WTC11 (cell line): ENCODE measurements at regions not wholly inside any gene's neighbourhood (a gene's known extent, or its start where the extent isn't known, plus 50 kb on each side); places are given as distances from the start of the nearest gene placed in this dataset.

ENCODE experiments used
- ATAC-seq: fragments of 200-7000 bp; cut with Tn5 transposase; 2 replicates; pipeline ENCODE4 v1.10.0; 2021; ENCODE audit warnings: mild to moderate bottlenecking, moderate library complexity
- CTCF ChIA-PET: fragments of 300-600 bp; sonication (Branson Sonifier 250); formaldehyde crosslinking; loops from one replicate; lab custom pipeline; 2021; ENCODE audit warnings: antibody characterized with exemption; lab: Charles Lee
- POLR2A ChIA-PET: fragments of 350-600 bp; sonication (Branson Sonifier 250); formaldehyde crosslinking; loops from one replicate; lab custom pipeline; 2021; ENCODE audit warnings: antibody characterized with exemption; lab: Charles Lee
- DNase-seq: peaks from one replicate; pipeline ENCODE4 v3.0.0; 2021; ENCODE audit warnings: low spot score
- H3K27ac Mint-ChIP-seq: 2 replicates; pipeline ENCODE4 v1.8.0; 2021; ENCODE audit warnings: mixed read lengths
- H3K27me3 Mint-ChIP-seq: 2 replicates; pipeline ENCODE4 v1.8.0; 2021; ENCODE audit warnings: low read depth, mild to moderate bottlenecking, moderate library complexity, mixed read lengths
- H3K36me3 Mint-ChIP-seq: 2 replicates; pipeline ENCODE4 v1.8.0; 2021; ENCODE audit warnings: mixed read lengths
- H3K4me1 Mint-ChIP-seq: 2 replicates; pipeline ENCODE4 v1.8.0; 2022; ENCODE audit warnings: mixed read lengths
- H3K4me3 Mint-ChIP-seq: 2 replicates; pipeline ENCODE4 v1.8.0; 2021; ENCODE audit warnings: mild to moderate bottlenecking, moderate library complexity, mixed read lengths
- H3K9me3 Mint-ChIP-seq: 2 replicates; pipeline ENCODE4 v1.8.0; 2021; ENCODE audit warnings: mixed read lengths
- AR ChIP-seq: fragments of 250-450 bp; sonication (Bioruptor Pico); IDR thresholded peaks from 2 replicates; pipeline ENCODE4 v1.9.0; 2021; ENCODE audit warnings: mild to moderate bottlenecking
- ATF1 ChIP-seq: sonication (generic); formaldehyde crosslinking; IDR thresholded peaks from 2 replicates; pipeline ENCODE4 v1.8.1; 2023; ENCODE audit warnings: mild to moderate bottlenecking, moderate library complexity, missing genetic modification reagents
- ATF3 ChIP-seq: sonication (generic); formaldehyde crosslinking; conservative IDR thresholded peaks from 2 replicates; pipeline ENCODE4 v1.8.1; 2022; ENCODE audit warnings: mild to moderate bottlenecking, missing genetic modification reagents
- CREB1 ChIP-seq: sonication (generic); formaldehyde crosslinking; IDR thresholded peaks from 2 replicates; pipeline ENCODE4 v1.8.0; 2023; ENCODE audit warnings: mild to moderate bottlenecking, missing genetic modification reagents
- ERG ChIP-seq: fragments of 250-450 bp; sonication (Bioruptor Pico); IDR thresholded peaks from 2 replicates; pipeline ENCODE4 v1.8.0; 2021; ENCODE audit warnings: mild to moderate bottlenecking
- FOXP1 ChIP-seq: sonication (generic); formaldehyde crosslinking; IDR thresholded peaks from 2 replicates; pipeline ENCODE4 v1.8.0; 2022; ENCODE audit warnings: missing genetic modification reagents, mild to moderate bottlenecking, moderate library complexity, borderline replicate concordance
- GABPB1 ChIP-seq: sonication (generic); formaldehyde crosslinking; IDR thresholded peaks from 2 replicates; pipeline ENCODE4 v1.8.1; 2023; ENCODE audit warnings: mild to moderate bottlenecking, missing genetic modification reagents
- HMGA2 ChIP-seq: fragments of 250-450 bp; sonication (Bioruptor Pico); IDR thresholded peaks from 2 replicates; pipeline ENCODE4 v1.4.0; 2021; ENCODE audit warnings: mild to moderate bottlenecking, moderate library complexity
- JAZF1 ChIP-seq: fragments of 250-450 bp; sonication (Bioruptor Pico); IDR thresholded peaks from 2 replicates; pipeline ENCODE4 v1.9.0; 2021; ENCODE audit warnings: moderate library complexity, mild to moderate bottlenecking, inconsistent platforms
- MLX ChIP-seq: sonication (generic); formaldehyde crosslinking; IDR thresholded peaks from 2 replicates; pipeline ENCODE4 v1.8.1; 2023; ENCODE audit warnings: mild to moderate bottlenecking, missing genetic modification reagents, moderate library complexity
- NR1H2 ChIP-seq: sonication (generic); formaldehyde crosslinking; IDR thresholded peaks from 2 replicates; pipeline ENCODE4 v1.9.0; 2021; ENCODE audit warnings: mild to moderate bottlenecking, moderate library complexity, missing genetic modification reagents
- PREB ChIP-seq: sonication (generic); formaldehyde crosslinking; IDR thresholded peaks from 2 replicates; pipeline ENCODE4 v1.8.1; 2022; ENCODE audit warnings: mild to moderate bottlenecking, missing genetic modification reagents, moderate library complexity, borderline replicate concordance
- SP1 ChIP-seq: sonication (generic); formaldehyde crosslinking; conservative IDR thresholded peaks from 2 replicates; pipeline ENCODE4 v1.8.1; 2022; ENCODE audit warnings: missing genetic modification reagents
- STAT6 ChIP-seq: sonication (generic); formaldehyde crosslinking; conservative IDR thresholded peaks from 2 replicates; pipeline ENCODE4 v1.8.1; 2023; ENCODE audit warnings: mild to moderate bottlenecking, low read depth, missing genetic modification reagents, moderate library complexity
- TCF7 ChIP-seq: sonication (generic); formaldehyde crosslinking; IDR thresholded peaks from 2 replicates; pipeline ENCODE4 v1.8.0; 2022; ENCODE audit warnings: mild to moderate bottlenecking, low read depth, missing genetic modification reagents, moderate library complexity
- TEAD4 ChIP-seq: sonication (generic); formaldehyde crosslinking; IDR thresholded peaks from 2 replicates; pipeline ENCODE4 v1.8.0; 2022; ENCODE audit warnings: mild to moderate bottlenecking, missing genetic modification reagents
- ZNF219 ChIP-seq: sonication (generic); formaldehyde crosslinking; IDR thresholded peaks from 2 replicates; pipeline ENCODE4 v1.8.0; 2023; ENCODE audit warnings: missing genetic modification reagents, mild to moderate bottlenecking, borderline replicate concordance

- POLR2A ChIA-PET, result no interaction called here
- Mint-ChIP-seq H3K9me3 (peaks cover 10% of the 10 kb centered on the region; the same call in 1 of the 2 replicates), H3K36me3 (peaks cover 4% of the 10 kb centered on the region), H3K4me3 (no peak overlapping the region), H3K27me3 (peaks cover 30% of the 10 kb centered on the region), H3K27ac (no peak overlapping the region), H3K4me1 (peaks cover 34% of the 10 kb centered on the region)
- TF ChIP-seq STAT6 (CRISPR knock-in tag) (no peak), ZNF219 (CRISPR knock-in tag) (no peak), GABPB1 (CRISPR knock-in tag) (no peak), CREB1 (CRISPR knock-in tag) (no peak), TEAD4 (CRISPR knock-in tag) (no peak), AR (CRISPR knock-in tag) (no peak), PREB (no peak), MLX (CRISPR knock-in tag) (no peak), HMGA2 (no peak), ATF1 (no peak), SP1 (CRISPR knock-in tag) (no peak), ATF3 (CRISPR knock-in tag) (no peak), TCF7 (CRISPR knock-in tag) (no peak), FOXP1 (no peak), ERG (CRISPR knock-in tag) (no peak), NR1H2 (no peak), JAZF1 (CRISPR knock-in tag) (no peak)
- CTCF ChIA-PET, result interaction anchor here (0.6 kb wide), 1 partner anchor 142 kb away, joined by 4 read pairs; no protein-coding TSS in a partner anchor
- DNase-seq, result no peak
- no peak for ATAC-seq
Measured at GRCh38 chr9:25207402-25208195, 470.6 kb downstream of the TUSC1 start.
